Neural cell (in vitro differentiated cells): ENCODE measurements at regions not wholly inside any gene's neighbourhood (a gene's known extent, or its start where the extent isn't known, plus 50 kb on each side); places are given as distances from the start of the nearest gene placed in this dataset.

Experiments
- H2AFZ ChIP-seq: fragments of 200-600, 300-800 bp; sonication (generic), shearing (Covaris generic); 2 replicates; pipeline ENCODE4 v1.6.0; 2014; ENCODE audit warnings: low read depth, mild to moderate bottlenecking, antibody characterized with exemption, low read length, moderate library complexity
- H3F3A ChIP-seq: fragments of 200-600 bp; shearing (Covaris generic); 2 replicates; pipeline ENCODE4 v1.6.1; 2016; ENCODE audit warnings: mild to moderate bottlenecking, moderate library complexity, mixed read lengths, antibody characterized with exemption, low read length; ENCODE audit not compliant: insufficient read depth, poor library complexity, severe bottlenecking
- H3K27ac ChIP-seq: fragments of 200-600, 300-800 bp; sonication (generic), shearing (Covaris generic); 2 replicates; pipeline ENCODE4 v1.5.1; 2014; ENCODE audit warnings: mild to moderate bottlenecking, low read length, moderate library complexity
- H3K27me3 ChIP-seq: fragments of 300-800, 200-600 bp; sonication (generic), shearing (Covaris generic); 2 replicates; pipeline ENCODE4 v1.6.0; 2014; ENCODE audit warnings: mild to moderate bottlenecking, low read depth, low read length, moderate library complexity; ENCODE audit not compliant: insufficient read depth
- H3K36me3 ChIP-seq: fragments of 300-800, 200-600 bp; sonication (generic), shearing (Covaris generic); 2 replicates; pipeline ENCODE4 v1.5.1; 2014; ENCODE audit warnings: mild to moderate bottlenecking, antibody characterized with exemption, low read length, moderate library complexity; ENCODE audit not compliant: insufficient read depth
- H3K4me2 ChIP-seq: fragments of 300-800, 200-600 bp; sonication (generic), shearing (Covaris generic); 2 replicates; pipeline ENCODE4 v1.6.0; 2014; ENCODE audit warnings: mild to moderate bottlenecking, low read length
- H3K4me3 ChIP-seq: fragments of 300-800, 200-600 bp; sonication (generic), shearing (Covaris generic); 2 replicates; pipeline ENCODE4 v1.5.1; 2014; ENCODE audit warnings: mild to moderate bottlenecking, low read length, moderate library complexity
- H3K79me2 ChIP-seq: fragments of 200-600 bp; shearing (Covaris generic); replicated peaks from 2 replicates; pipeline ENCODE4 v1.6.0; 2014; ENCODE audit warnings: mild to moderate bottlenecking, low read length, moderate library complexity; ENCODE audit not compliant: insufficient read depth
- H3K9ac ChIP-seq: fragments of 300-800, 200-600 bp; sonication (generic), shearing (Covaris generic); 2 replicates; pipeline ENCODE4 v1.6.1; 2016; ENCODE audit warnings: mild to moderate bottlenecking, low read length, mixed read lengths
- H3K9me2 ChIP-seq: fragments of 200-600 bp; shearing (Covaris generic); 2 replicates; pipeline ENCODE4 v1.6.1; 2016; ENCODE audit warnings: mild to moderate bottlenecking, low read length, mixed read lengths; ENCODE audit not compliant: insufficient read depth
- H3K9me3 ChIP-seq: fragments of 200-600, 300-800 bp; sonication (generic), shearing (Covaris generic); 2 replicates; pipeline ENCODE4 v1.6.1; 2016; ENCODE audit warnings: mild to moderate bottlenecking, mixed run types, low read length, moderate library complexity, mixed read lengths
- H4K20me1 ChIP-seq: fragments of 200-600 bp; shearing (Covaris generic); 2 replicates; pipeline ENCODE4 v1.6.1; 2016; ENCODE audit warnings: mild to moderate bottlenecking, mixed run types; ENCODE audit not compliant: insufficient read depth
- CTCF ChIP-seq: fragments of 450-650 bp; IDR thresholded peaks from 2 replicates; pipeline ENCODE4 v1.5.1; 2014; ENCODE audit warnings: antibody characterized with exemption, mild to moderate bottlenecking, moderate library complexity; ENCODE audit not compliant: poor library complexity, severe bottlenecking
- EP300 ChIP-seq: fragments of 450-650 bp; conservative IDR thresholded peaks from 2 replicates; pipeline ENCODE4 v1.6.1; 2014; ENCODE audit warnings: antibody characterized with exemption, mild to moderate bottlenecking, moderate library complexity; ENCODE audit not compliant: poor library complexity, severe bottlenecking
- EZH2 ChIP-seq: fragments of 200-600, 300-800 bp; shearing (Covaris generic), sonication (generic); IDR thresholded peaks from 2 replicates; pipeline ENCODE4 v1.6.1; 2014; ENCODE audit warnings: antibody characterized with exemption, low read length, borderline replicate concordance, mild to moderate bottlenecking; ENCODE audit not compliant: insufficient read depth, poor library complexity, severe bottlenecking
- MXI1 ChIP-seq: fragments of 450-650 bp; conservative IDR thresholded peaks from 2 replicates; pipeline ENCODE4 v1.6.1; 2014; ENCODE audit warnings: antibody characterized with exemption, mild to moderate bottlenecking; ENCODE audit not compliant: poor library complexity, severe bottlenecking
- POLR2AphosphoS5 ChIP-seq: IDR thresholded peaks from 2 replicates; pipeline ENCODE4 v1.6.1; 2012
- RAD21 ChIP-seq: fragments of 450-650 bp; conservative IDR thresholded peaks from 2 replicates; pipeline ENCODE4 v1.6.1; 2014; ENCODE audit warnings: antibody characterized with exemption, mild to moderate bottlenecking, moderate library complexity
- REST ChIP-seq: IDR thresholded peaks from 2 replicates; pipeline ENCODE4 v1.6.1; 2012; ENCODE audit warnings: borderline replicate concordance
- SMC3 ChIP-seq: fragments of 450-650 bp; conservative IDR thresholded peaks from 2 replicates; pipeline ENCODE4 v1.6.1; 2014; ENCODE audit warnings: antibody characterized with exemption, mild to moderate bottlenecking, moderate library complexity; ENCODE audit not compliant: poor library complexity
- TAF1 ChIP-seq: IDR thresholded peaks from 2 replicates; pipeline ENCODE4 v1.6.1; 2012; ENCODE audit warnings: low read depth

DNA sequence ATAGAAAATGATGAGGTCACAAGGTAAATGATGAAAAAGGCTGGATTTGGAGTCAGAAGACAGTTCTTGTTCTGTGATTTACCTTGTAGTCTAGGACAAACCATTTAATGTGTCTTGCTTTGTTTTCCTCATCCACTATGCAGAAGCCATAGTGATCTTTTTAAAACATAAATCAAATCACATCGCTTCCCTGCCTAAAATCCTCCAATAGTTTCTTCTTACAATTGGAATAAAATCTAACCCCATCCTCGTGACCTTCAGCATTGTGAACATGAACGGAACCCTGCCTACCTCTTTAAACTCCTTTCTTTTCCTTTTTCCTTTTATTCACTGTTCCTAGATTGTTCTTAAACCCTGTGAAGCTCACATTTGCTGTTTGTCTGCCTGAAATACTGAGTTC is 204.9 kb upstream of the SAMSN1 start:
- H3K9me3 ChIP-seq = no peaks in the 10 kb centered on the region
- TF ChIP-seq TAF1 (no peak), MXI1 (no peak), RAD21 (no peak), CTCF (no peak), EP300 (no peak), EZH2 (no peak), REST (no peak), SMC3 (no peak), POLR2AphosphoS5 (no peak)
- H3K36me3 ChIP-seq = no peaks in the 10 kb centered on the region
- H2AFZ ChIP-seq = no peak overlapping the region
- H3K4me3 ChIP-seq = no peak overlapping the region
- no peaks in the 10 kb centered on the region for H3K27me3 ChIP-seq
- H3K27ac ChIP-seq = no peak overlapping the region
- H3K79me2 ChIP-seq = no peaks in the 10 kb centered on the region
- H4K20me1 ChIP-seq = no peaks in the 10 kb centered on the region
- no peaks in the 10 kb centered on the region for H3K9me2 ChIP-seq
- H3F3A ChIP-seq = no peaks in the 10 kb centered on the region
- no peak overlapping the region for H3K4me2 ChIP-seq
- H3K9ac ChIP-seq = no peak overlapping the region

DNA sequence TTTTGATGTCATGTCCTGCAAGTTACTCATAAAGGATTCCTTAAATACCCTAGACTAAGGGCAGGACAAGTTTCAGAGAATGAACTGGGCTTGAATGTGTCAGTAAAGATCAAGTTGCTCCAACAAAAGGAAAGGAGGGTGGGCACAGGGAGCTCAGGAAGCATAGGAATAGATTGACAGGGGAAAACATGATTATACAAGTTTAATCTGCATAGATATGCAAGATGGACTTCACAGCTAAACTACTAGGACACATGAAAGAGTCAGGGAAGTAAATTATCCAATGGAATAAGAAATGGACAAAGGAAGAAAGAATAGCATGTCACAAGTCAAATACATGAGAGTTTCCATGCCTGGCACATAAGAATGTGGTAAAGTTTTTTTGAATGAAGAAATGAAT is 203.9 kb upstream of the SAMSN1 start:
- H2AFZ ChIP-seq = no peak overlapping the region
- no peaks in the 10 kb centered on the region for H4K20me1 ChIP-seq
- H3K9me2 ChIP-seq = no peaks in the 10 kb centered on the region
- no peaks in the 10 kb centered on the region for H3K79me2 ChIP-seq
- TF ChIP-seq CTCF (no peak), TAF1 (no peak), POLR2AphosphoS5 (no peak), EZH2 (no peak), EP300 (no peak), RAD21 (no peak), REST (no peak), MXI1 (no peak), SMC3 (no peak)
- no peaks in the 10 kb centered on the region for H3K9me3 ChIP-seq
- no peaks in the 10 kb centered on the region for H3K27me3 ChIP-seq
- no peak overlapping the region for H3K9ac ChIP-seq
- H3K36me3 ChIP-seq = no peaks in the 10 kb centered on the region
- H3K4me3 ChIP-seq = no peak overlapping the region
- H3F3A ChIP-seq = no peaks in the 10 kb centered on the region
- H3K4me2 ChIP-seq = no peak overlapping the region
- H3K27ac ChIP-seq = no peak overlapping the region
